Hematopoietic multipotent progenitor cell treated with erythropoietin and hydrocortisone succinate and interleukin-3 and kit ligand, for 8 days (in vitro differentiated cells): ENCODE measurements at regions not wholly inside any gene's neighbourhood (a gene's known extent, or its start where the extent isn't known, plus 50 kb on each side); places are given as distances from the start of the nearest gene placed in this dataset.

Source experiments
- DNase-seq: peaks from one replicate; pipeline ENCODE4 v3.0.0-alpha.2; 2015

DNA sequence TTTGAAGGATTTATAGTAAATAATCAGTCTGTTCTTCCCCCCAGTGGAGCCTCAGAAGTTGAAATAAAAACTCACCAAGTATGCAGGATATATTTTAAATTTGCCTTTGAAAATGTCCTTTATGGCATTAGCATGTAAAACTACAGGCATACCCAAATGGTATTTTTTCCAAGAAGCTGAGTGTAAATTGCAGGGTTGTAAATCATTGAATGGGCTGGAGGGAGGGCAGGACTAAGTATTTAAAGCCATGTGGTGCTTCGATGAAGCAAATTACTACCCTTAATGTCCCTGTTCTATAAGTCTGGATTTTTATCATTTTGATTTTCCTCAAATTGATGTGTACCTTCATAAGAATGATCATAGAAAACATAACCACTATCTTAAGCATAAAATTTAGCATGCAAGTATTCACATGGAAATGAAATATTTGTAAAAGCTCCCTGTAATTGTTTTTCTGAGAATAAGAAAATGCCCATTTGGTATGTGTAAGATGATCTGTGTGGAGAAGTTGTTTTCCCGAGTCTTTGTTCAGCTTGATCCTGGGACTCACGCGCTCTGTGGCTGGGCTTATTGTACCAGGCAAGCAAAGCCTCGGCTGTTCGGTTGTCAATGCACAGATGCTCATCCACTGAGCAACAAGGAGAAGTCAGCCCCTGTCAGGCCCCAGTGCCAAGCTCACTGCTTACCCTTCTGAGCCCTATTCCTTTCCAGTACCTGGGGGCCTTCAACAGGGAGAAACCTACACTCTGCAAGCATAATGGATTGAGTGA, 66.7 kb downstream of the CD164 start:
- DNase-seq = no peak

DNA sequence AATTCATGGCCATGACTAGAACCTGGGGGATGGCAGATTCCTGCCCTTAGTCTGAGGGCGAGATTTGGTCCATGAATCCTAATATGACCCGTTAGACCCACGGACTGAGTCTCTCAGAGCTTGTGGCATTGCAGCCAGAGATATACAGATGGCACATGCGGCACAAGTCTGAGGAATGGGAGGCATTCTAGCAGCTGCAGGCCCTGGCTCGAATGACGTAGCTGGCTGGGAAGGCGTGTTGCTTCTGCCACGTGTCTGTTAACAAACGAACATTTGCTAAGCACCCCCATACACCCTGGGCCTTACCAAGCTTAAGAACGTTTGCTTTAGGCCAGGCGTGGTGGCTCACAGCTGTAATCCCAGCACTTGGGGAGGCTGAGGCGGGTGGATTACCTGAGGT, 68.0 kb downstream of the CD164 start:
- no peak for DNase-seq

- no peak for DNase-seq
These were observed 69.1 kb downstream of the CD164 start for GRCh38 chr6:109313139-109313538.

- DNase-seq = no peak
These were observed 70.8 kb downstream of the CD164 start for GRCh38 chr6:109311471-109311870.

DNA sequence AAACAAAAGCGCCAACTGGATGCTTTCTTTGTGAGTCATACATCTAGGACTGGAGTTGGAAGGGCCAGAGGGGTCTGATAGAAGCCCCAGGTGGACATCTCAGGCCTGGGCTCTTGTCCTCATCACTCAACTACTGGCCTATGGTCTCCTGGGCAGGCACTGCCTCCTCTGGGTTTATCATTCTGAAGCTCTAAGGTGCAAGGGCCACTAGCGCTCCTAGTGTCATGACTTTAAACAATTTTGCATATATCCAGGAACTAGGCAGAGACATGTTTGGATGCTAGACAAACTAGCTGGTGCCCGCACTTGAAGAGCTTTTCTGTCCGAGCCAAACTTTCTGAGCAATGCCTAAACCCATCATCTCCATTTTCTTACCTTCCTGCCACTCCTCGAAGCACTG, 72.3 kb downstream of the CD164 start:
- no peak for DNase-seq

GRCh38 chr6:109308018-109308492, 74.2 kb downstream of the CD164 start:
- peak; percentile 88 for DNase-seq

DNA sequence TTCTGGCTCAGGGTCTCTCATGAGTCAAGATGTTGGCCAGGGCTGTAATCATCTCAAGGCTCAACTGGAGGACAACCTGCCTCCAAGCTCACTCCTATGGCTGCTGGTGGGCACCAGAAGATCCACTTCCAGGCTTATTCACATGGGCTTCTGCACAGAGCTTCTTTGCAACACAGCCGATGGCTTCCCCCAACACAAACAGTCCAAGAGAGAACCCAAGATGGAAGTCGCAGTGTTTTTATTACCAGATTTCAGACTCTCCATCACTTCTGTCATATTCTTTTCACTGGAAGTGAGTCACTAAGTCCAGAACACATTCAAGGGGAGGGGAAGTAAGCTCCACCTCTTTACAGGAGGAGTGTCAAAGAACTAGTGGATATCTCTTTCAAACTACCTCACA, 75.5 kb downstream of the CD164 start:
- DNase-seq = peak; percentile 67

- DNase-seq = no peak
These were observed 77.2 kb downstream of the CD164 start for GRCh38 chr6:109305028-109305427.

- DNase-seq = peak; percentile 99
These were observed 77.8 kb downstream of the CD164 start for GRCh38 chr6:109304284-109305015.

DNA sequence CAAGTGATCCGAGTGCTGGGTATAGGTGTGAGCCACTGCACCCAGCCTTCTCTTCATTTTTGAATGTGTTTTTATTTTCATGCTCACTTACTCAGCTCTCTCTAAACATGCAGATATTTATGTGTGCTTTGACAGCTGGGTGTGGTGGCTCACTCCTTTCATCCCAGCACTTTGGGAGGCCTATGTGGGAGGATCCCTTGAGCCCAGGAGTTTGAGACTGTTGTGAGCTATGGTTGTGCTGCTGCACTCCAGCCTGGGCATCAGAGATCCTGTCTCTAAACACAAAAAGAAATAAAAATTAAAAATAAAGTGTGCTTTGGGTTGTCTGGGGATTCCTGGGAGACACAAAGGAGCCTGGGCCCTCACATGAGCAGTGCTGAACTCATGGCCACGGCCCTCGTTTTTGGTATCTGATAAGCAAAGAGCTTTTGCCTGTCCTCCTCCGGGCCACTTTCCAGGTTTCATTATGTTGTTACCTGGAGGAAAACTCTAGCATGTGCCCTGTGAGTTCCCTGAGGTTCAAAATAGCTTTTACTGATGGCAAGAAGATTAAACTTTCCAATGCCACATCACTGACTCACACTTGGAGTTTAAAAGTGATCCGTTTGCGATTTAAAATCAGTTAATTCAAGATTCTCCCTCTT, 78.5 kb downstream of the CD164 start:
- peak; percentile 80 for DNase-seq

DNA sequence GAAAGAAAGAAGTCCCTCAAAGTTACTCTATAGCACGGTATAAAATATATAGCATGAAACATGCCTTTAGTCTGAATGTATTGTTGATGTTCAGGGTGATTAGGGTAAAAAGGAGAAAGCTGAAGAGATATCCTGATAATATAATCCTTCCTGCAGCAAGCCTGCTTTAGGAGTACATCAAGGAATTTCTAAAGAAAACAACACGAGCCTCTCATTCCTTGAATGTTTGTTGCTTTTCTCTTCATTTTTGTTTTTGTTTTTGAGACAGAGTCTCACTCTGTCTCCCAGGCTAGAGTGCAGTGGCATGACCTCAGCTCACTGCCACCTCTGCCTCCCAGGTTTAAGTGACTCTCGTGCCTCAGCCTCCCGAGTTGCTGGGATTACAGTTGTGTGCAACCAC, 79.1 kb downstream of the CD164 start:
- DNase-seq = no peak

DNA sequence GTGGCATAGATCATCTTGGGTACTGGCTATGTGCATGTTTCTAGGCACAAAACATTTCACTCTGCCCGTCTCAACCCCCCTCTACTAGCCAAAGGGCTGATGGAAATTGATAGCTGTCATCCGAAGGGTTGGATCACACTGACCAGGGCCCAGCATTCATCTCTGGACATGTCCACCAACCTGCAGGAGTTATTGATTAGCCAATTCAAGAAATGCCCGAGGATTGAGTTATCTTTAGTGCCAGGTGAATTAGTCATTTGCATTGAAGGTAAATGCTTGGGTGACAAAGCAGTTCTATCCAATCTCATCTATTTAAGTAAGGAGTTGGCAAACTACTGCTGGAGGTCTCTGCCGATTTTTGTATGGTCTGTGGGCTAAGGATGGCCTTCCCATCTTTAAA, 80.1 kb downstream of the CD164 start:
- no peak for DNase-seq

DNA sequence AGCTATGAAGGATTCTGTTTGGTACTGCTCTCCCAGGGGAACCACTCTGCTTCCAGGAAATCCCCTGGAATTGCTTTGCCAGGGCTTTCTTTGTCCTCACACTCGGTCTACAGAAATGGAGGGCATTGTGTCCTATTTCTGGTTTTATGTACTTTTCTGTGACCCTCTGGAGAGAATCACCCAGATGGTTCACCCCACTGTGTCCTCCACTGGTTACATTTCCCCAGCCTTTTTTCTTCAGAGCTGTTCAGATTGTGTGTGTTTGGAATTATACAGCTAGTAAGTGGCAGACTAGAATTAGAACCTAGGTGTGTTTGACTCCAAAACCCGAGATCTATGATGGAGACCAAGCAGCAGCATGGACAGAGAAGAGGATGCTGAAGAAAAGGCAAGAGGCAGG, 80.8 kb downstream of the CD164 start:
- no peak for DNase-seq

DNA sequence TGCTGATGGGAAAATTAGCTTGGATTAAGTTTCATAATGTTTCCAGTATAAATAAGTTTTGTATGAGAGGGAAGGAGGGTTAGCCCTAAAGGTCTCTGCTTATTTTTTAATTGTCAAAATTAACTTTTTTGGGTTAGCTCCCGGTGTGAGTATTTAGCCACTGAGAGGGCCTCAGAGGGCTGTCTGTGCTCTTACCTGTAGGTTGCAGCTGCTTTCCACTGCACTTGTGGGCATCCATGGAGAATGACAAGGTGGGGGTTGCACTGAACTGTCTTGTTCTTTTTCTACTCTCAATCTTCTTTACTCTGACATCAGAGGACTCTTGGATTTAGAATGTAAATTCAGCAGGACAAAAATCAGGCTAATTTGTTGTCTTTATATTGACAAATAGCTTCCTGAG, 81.4 kb downstream of the CD164 start:
- DNase-seq = no peak

DNA sequence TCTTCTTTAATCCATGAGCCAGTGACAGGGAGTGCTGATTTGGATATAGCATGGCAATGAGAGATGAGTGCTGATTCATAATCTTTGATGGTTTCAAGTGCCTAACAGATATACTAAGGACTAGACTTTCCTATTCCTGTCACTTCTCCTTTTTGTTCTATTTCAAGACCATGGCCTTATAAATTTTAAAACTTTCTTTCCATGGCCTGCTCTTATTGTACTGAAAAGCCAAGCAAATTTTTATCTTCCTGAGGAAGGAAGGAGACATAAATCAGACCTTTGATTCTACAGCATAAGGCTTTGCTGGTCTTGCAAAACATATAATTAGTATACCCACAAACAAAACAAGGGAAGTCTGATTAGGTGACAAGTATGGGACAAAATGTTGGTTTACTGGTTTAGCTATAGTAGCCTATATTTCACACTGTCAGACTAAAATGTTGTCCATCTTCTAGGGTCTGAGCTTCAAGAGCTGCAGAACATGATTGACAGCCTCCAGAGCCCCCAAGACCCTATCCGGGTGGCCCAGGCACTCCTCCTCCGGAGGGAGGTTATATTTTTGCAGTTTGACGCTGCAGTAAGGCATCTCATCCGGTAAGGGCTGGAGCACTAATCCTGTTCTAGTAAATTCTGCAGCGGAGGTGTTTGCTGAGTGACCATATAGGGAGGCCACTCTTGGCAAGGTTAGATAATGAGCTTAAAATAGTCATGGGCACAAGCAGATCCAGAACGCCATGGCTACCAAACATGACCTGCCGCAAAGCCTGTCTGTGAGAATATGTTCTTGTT, 82.3 kb downstream of the CD164 start:
- no peak for DNase-seq

DNA sequence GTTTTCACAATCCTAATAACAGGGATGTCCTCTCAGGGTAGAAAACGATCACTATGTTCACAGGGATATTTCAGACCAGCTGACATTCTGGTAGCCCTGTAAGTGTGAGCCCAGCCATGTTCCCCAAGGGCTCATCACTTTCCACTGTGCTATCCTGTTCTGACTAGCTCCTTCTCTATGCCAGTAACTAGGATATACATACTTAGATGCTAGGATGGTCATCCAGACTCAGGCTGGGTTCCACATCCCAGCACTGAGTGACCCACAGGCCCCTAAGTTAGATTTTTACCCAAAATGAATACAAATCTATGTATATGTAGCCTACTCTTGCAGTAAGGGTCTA, 83.0 kb downstream of the CD164 start:
- DNase-seq = no peak

GRCh38 chr6:109298605-109299264, 83.5 kb downstream of the CD164 start:
- no peak for DNase-seq

DNA sequence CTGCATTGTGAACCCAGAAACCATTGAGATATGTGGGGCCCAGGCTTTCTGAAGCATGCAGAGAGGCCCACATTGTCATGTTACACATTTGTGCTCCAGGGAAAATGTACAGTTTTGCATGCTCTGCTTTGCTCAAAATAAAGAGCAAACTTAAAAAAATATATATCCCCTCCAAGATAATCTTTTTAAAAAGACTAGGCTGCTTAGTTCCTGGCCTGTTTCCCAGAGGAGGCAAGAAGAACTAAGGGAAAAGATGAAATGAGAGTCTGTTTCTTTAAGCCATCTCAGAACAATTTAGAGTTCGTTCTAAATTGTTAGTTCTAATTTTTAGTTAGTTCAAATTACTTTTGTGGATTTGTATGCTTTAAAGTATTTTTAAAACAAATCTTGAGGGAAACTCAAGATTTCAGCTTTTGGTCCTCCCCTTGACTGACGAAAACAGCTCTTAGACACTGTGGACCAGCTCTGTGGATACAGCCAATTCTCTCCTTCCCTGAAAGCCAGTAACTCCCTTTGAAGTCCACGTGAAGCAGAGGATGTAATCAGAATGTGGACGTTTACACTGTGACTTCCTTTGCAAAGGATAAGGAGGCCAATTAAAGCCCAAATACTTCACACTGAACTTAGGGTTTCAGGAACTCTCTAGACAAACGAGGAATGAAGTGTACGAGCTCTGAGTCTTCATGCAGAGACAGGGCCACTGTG, 84.7 kb downstream of the CD164 start:
- DNase-seq = no peak

DNA sequence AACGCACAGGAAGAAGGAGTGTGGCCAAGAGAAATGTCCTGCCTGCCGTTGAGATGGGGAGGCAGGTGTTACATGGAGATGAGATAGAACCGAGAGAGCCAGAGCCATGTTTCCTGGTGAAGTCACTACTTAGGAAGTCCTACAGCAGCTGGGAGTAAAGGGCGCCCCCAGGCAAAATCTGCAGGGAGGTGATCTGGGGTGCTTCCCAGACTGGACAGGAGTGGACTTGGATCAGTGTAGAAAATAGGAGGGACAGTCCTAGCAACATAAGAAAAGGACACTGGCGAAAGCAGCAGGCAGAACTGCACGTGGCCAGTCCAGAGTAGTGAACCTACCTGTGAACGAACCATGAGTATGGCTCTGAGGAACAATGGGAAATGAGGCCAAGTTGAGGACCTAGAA, 85.3 kb downstream of the CD164 start:
- DNase-seq = no peak

GRCh38 chr6:109296452-109296851, 85.8 kb downstream of the CD164 start:
- no peak for DNase-seq

GRCh38 chr6:109295774-109296156, 86.5 kb downstream of the CD164 start:
- DNase-seq = no peak
